B cell (primary cell): ENCODE measurements at regions not wholly inside any gene's neighbourhood (a gene's known extent, or its start where the extent isn't known, plus 50 kb on each side); places are given as distances from the start of the nearest gene placed in this dataset.

Source experiments
- ATAC-seq: fragments of 200-7000 bp; cut with Tn5 transposase; one replicate; pipeline ENCODE4 v1.10.0; 2021; ENCODE audit warnings: low read depth, mild to moderate bottlenecking, moderate number of reproducible peaks, moderate library complexity
- CTCF ChIA-PET: fragments of 350-600 bp; sonication (Branson Sonifier 250); formaldehyde crosslinking; loops from one replicate; lab custom pipeline; 2021; ENCODE audit warnings: antibody characterized with exemption, inconsistent platforms; lab: Charles Lee
- POLR2A ChIA-PET: fragments of 350-600 bp; sonication (Branson Sonifier 250); formaldehyde crosslinking; loops from one replicate; lab custom pipeline; 2021; ENCODE audit warnings: antibody characterized with exemption; lab: Charles Lee
- DNase-seq: peaks from one replicate; pipeline ENCODE4 v3.0.0; 2013
- H2AFZ ChIP-seq: 2 replicates; pipeline ENCODE4 v1.6.1; 2012; ENCODE audit warnings: mild to moderate bottlenecking, low read depth, low read length; ENCODE audit not compliant: insufficient read depth, poor library complexity, severe bottlenecking
- H3K27ac ChIP-seq, 2 donors: 1 replicate in 1 of 2; 2 replicates in 1 of 2; pipeline ENCODE4 v1.5.1; 2012 to 2013; ENCODE audit warnings: low read length in 2 of 2, mild to moderate bottlenecking in 2 of 2, moderate library complexity in 1 of 2
- H3K27me3 ChIP-seq, 4 experiments: fragments of 200-600 bp in 1 of 4; sonication (generic) in 1 of 4; replicated peaks in 1 of 4; 1 replicate in 2 of 4; 2 replicates in 2 of 4; pipeline versions ENCODE4 v1.6.1 to v1.7.0; 2013 to 2016; ENCODE audit warnings: low read length in 3 of 4, mild to moderate bottlenecking in 2 of 4, mixed read lengths in 1 of 4, moderate library complexity in 1 of 4; ENCODE audit not compliant: insufficient read depth in 4 of 4, control insufficient read depth in 3 of 4; ENCODE audit errors: control extremely low read depth in 1 of 4
- H3K36me3 ChIP-seq, 2 experiments: replicated peaks in 1 of 2; 1 replicate in 1 of 2; 2 replicates in 1 of 2; pipeline versions ENCODE4 v1.6.1 to v1.7.1; 2013; ENCODE audit warnings: low read length in 1 of 2; ENCODE audit not compliant: insufficient read depth in 2 of 2, control insufficient read depth in 1 of 2; ENCODE audit errors: control extremely low read depth in 1 of 2, extremely low read depth in 1 of 2
- H3K4me1 ChIP-seq, 2 donors: fragments of 200-600 bp in 1 of 2; sonication (generic) in 1 of 2; 1 replicate in 1 of 2; 2 replicates in 1 of 2; pipeline versions ENCODE4 v1.5.1 to v1.6.1; 2013 to 2017; ENCODE audit warnings: low read length in 2 of 2; ENCODE audit not compliant: control insufficient read depth in 2 of 2, insufficient read depth in 2 of 2
- H3K4me2 ChIP-seq: replicated peaks from 2 replicates; pipeline ENCODE3; 2012; ENCODE audit warnings: mild to moderate bottlenecking, low read depth, low read length; ENCODE audit not compliant: poor library complexity, severe bottlenecking
- H3K4me3 ChIP-seq, 5 experiments: fragments of 200-600 bp in 1 of 5; sonication (generic) in 1 of 5; 1 replicate in 3 of 5; 2 replicates in 2 of 5; pipeline versions ENCODE4 v1.5.1 to v1.7.0; 2011 to 2016; ENCODE audit warnings: low read length in 4 of 5, mild to moderate bottlenecking in 4 of 5, low read depth in 2 of 5, control low read depth in 1 of 5, moderate library complexity in 1 of 5; ENCODE audit not compliant: insufficient read depth in 1 of 5; ENCODE audit errors: control extremely low read depth in 1 of 5, extremely low read depth in 1 of 5
- H3K79me2 ChIP-seq: fragments of 200-600 bp; sonication (generic); one replicate; pipeline ENCODE4 v1.6.0; 2016; ENCODE audit warnings: low read length; ENCODE audit not compliant: control insufficient read depth, insufficient read depth
- H3K9ac ChIP-seq: fragments of 200-600 bp; sonication (generic); 2 replicates; pipeline ENCODE4 v1.6.1; 2017; ENCODE audit warnings: mild to moderate bottlenecking, low read length, moderate library complexity
- H3K9me3 ChIP-seq, 3 donors: one replicate each; pipeline versions ENCODE4 v1.6.1 to v1.7.1; 2013; ENCODE audit warnings: low read length in 2 of 3; ENCODE audit not compliant: control insufficient read depth in 2 of 3, insufficient read depth in 1 of 3; ENCODE audit errors: control extremely low read depth in 1 of 3
- H4K20me1 ChIP-seq: 2 replicates; pipeline ENCODE4 v1.6.0; 2012; ENCODE audit warnings: mild to moderate bottlenecking, low read length; ENCODE audit not compliant: insufficient read depth, control insufficient read depth, poor library complexity, severe bottlenecking
- H3K27ac Mint-ChIP-seq: one replicate; pipeline ENCODE4 v1.8.0; 2021; ENCODE audit warnings: mixed read lengths
- H3K27me3 Mint-ChIP-seq: one replicate; pipeline ENCODE4 v1.8.0; 2021; ENCODE audit warnings: mixed read lengths
- H3K4me1 Mint-ChIP-seq: one replicate; pipeline ENCODE4 v1.8.0; 2021; ENCODE audit warnings: mixed read lengths
- H3K4me3 Mint-ChIP-seq: one replicate; pipeline ENCODE4 v1.8.0; 2021; ENCODE audit warnings: mixed read lengths
- H3K9me3 Mint-ChIP-seq: one replicate; pipeline ENCODE4 v1.8.0; 2022; ENCODE audit warnings: mixed read lengths; ENCODE audit not compliant: insufficient read depth
- EZH2 ChIP-seq: IDR thresholded peaks from 2 replicates; pipeline ENCODE4 v1.6.1; 2012; ENCODE audit warnings: borderline replicate concordance, low read depth, mild to moderate bottlenecking, moderate library complexity, low read length; ENCODE audit not compliant: insufficient read depth, poor library complexity, severe bottlenecking
- WGBS: methylation state at CpG from one replicate; pipeline ENCODE4 v1.1.5; 2013; ENCODE audit warnings: missing lambda C conversion rate; ENCODE audit not compliant: insufficient coverage; 5-methylcytosine and 5-hydroxymethylcytosine counted together
- intact Hi-C: fragments of 100-400 bp; cut with micrococcal nuclease; formaldehyde crosslinking; loops from one replicate; pipeline ENCODE4 v1.10.0; 2022
- TF ChIP-seq, protein P1 (sequence below): fragments of 200-600 bp; IDR thresholded peaks from one replicate; pipeline ENCODE4 v1.8.0; 2022; ENCODE audit warnings: antibody characterized with exemption, mild to moderate bottlenecking

DNA sequence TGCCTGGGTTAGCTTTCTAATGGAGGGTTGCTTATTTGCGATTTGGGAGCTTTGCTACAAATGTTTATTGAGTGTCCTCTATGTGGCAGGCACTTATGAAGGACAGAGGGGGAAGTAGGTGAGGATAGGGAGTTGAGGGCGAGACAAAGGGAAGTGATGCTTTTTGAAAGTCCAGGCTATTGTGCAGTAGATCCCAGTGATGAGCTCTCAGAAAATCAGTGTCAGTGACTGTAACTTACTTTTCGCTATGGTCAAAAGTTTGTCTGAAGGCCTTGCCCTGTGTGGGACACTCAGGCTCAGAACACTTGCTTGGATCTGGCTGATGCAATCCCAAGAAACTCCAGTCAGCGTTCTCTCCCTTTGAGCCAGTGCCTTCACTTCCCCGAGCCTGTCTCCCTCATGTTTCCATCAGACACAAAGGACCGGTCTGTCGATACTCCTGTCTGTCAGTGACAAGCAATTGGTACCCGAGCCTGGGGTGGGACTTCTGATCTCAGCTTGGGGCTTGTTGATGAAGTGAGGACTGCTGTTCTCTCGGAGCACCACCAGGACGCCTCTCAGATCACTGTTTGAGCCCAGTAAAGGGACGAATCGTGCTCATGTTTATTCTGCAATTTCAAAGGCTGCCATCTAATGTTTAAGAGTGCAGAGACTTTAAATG, 63.1 kb upstream of the SORCS3 start:
- no peak overlapping the region for H3K27ac Mint-ChIP-seq
- H3K9ac ChIP-seq: no peak overlapping the region
- TF ChIP-seq EZH2: no peak
- TF ChIP-seq, protein P1, sequence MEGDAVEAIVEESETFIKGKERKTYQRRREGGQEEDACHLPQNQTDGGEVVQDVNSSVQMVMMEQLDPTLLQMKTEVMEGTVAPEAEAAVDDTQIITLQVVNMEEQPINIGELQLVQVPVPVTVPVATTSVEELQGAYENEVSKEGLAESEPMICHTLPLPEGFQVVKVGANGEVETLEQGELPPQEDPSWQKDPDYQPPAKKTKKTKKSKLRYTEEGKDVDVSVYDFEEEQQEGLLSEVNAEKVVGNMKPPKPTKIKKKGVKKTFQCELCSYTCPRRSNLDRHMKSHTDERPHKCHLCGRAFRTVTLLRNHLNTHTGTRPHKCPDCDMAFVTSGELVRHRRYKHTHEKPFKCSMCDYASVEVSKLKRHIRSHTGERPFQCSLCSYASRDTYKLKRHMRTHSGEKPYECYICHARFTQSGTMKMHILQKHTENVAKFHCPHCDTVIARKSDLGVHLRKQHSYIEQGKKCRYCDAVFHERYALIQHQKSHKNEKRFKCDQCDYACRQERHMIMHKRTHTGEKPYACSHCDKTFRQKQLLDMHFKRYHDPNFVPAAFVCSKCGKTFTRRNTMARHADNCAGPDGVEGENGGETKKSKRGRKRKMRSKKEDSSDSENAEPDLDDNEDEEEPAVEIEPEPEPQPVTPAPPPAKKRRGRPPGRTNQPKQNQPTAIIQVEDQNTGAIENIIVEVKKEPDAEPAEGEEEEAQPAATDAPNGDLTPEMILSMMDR: no peak
- H4K20me1 ChIP-seq: no peaks in the 10 kb centered on the region
- ChIA-PET POLR2A (no interaction called here), CTCF (no interaction called here)
- intact Hi-C loops: no loop called here
- H3K9me3 ChIP-seq: peaks cover 0 to 12% (median 0%) of the 10 kb centered on the region in 3 donors
- DNase-seq: no peak
- no peak overlapping the region for H2AFZ ChIP-seq
- H3K36me3 ChIP-seq: no peaks in the 10 kb centered on the region
- no peak overlapping the region for H3K4me2 ChIP-seq
- no peak for ATAC-seq
- H3K4me3 Mint-ChIP-seq: no peak overlapping the region
- H3K27ac ChIP-seq: no peak overlapping the region
- H3K4me3 ChIP-seq: no peak overlapping the region
- WGBS: 78% methylated on average over 9 of the region's 12 CpGs
- H3K4me1 ChIP-seq: no peaks in the 10 kb centered on the region
- no peaks in the 10 kb centered on the region for H3K9me3 Mint-ChIP-seq
- H3K79me2 ChIP-seq: no peaks in the 10 kb centered on the region
- peaks cover 0 to 20% (median 0%) of the 10 kb centered on the region in 4 experiments for H3K27me3 ChIP-seq
- H3K4me1 Mint-ChIP-seq: no peaks in the 10 kb centered on the region
- peaks cover 9% of the 10 kb centered on the region for H3K27me3 Mint-ChIP-seq

DNA sequence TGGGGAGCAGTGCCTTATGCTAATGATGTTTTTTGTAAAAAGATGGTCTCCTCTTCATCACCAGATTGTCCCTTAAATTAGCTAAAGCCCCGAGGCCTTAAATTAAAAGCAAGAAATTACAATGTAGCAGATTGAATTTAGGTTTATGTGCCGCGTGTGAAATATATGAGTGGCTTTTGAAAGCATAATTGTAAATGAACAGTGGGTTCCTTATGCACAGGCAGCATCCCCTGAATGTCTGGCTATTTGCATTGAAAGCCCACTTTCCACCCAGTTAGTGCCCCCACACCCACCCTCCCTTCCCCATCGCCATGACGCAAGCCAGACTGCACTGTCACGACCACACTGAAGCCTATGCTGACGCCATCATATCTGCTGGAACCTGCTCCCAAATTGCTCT, 62.4 kb upstream of the SORCS3 start:
- H3K9ac ChIP-seq: no peak overlapping the region
- H2AFZ ChIP-seq: no peak overlapping the region
- H3K4me2 ChIP-seq: no peak overlapping the region
- no peak overlapping the region for H3K4me3 Mint-ChIP-seq
- H3K4me1 ChIP-seq: no peaks in the 10 kb centered on the region
- peaks cover 0 to 12% (median 0%) of the 10 kb centered on the region in 3 donors for H3K9me3 ChIP-seq
- POLR2A ChIA-PET: no interaction called here
- H3K27ac Mint-ChIP-seq: no peak overlapping the region
- H3K9me3 Mint-ChIP-seq: no peaks in the 10 kb centered on the region
- 90% methylated on average over 6 of the region's 7 CpGs for WGBS
- CTCF ChIA-PET: no interaction called here
- H3K27me3 ChIP-seq: peaks cover 0 to 23% (median 0%) of the 10 kb centered on the region in 4 experiments
- no peaks in the 10 kb centered on the region for H4K20me1 ChIP-seq
- no peaks in the 10 kb centered on the region for H3K79me2 ChIP-seq
- H3K36me3 ChIP-seq: no peaks in the 10 kb centered on the region
- peaks cover 10% of the 10 kb centered on the region for H3K27me3 Mint-ChIP-seq
- no peaks in the 10 kb centered on the region for H3K4me1 Mint-ChIP-seq
- no peak overlapping the region for H3K4me3 ChIP-seq
- ATAC-seq (no peak), DNase-seq (no peak)
- no peak for TF ChIP-seq EZH2
- TF ChIP-seq, protein P1: no peak
- intact Hi-C loops: no loop called here
- no peak overlapping the region for H3K27ac ChIP-seq
